Ovary (tissue), 3 donors: ENCODE measurements at regions not wholly inside any gene's neighbourhood (a gene's known extent, or its start where the extent isn't known, plus 50 kb on each side); places are given as distances from the start of the nearest gene placed in this dataset.

ENCODE experiments used
- EP300 ChIP-seq: sonication (generic); formaldehyde crosslinking; IDR thresholded peaks from one replicate; pipeline ENCODE4 v1.6.1; 2017; ENCODE audit warnings: antibody characterized with exemption
- POLR2A ChIP-seq: fragments of 450-650 bp; IDR thresholded peaks from one replicate; pipeline ENCODE4 v1.6.1; 2017; ENCODE audit warnings: antibody characterized with exemption, mild to moderate bottlenecking, moderate library complexity
- TF ChIP-seq, protein P1 (sequence below), 3 donors: fragments of 450-650 bp in 2 of 3; fragments of 200-600 bp in 1 of 3; IDR thresholded peaks; one replicate each; pipeline versions ENCODE4 v1.5.1 to v1.8.0; 2016 to 2022; ENCODE audit warnings: antibody characterized with exemption in 3 of 3, mild to moderate bottlenecking in 1 of 3
- donor health status: DM: no; HTN: no; CAD: no.

DNA sequence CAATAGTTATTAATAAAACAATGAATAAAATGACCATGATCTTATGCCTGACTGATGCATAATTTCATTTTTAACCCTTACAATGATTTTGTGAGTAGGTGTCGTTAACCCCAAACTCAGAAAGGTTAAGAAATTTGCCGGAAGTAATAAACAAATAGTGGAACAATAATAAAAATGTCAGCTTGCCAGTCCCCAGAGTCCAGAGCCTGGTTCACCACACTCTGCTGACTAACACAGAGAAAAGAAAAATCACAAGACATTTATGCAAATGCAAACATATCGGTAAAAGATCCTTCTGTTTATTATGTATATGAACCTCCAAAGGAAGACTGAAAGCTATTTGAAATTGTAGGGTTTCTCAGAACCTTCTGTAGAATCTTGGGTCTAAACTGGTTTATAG lies 563.7 kb downstream of the EFNB2 start:
- TF ChIP-seq, protein P1, sequence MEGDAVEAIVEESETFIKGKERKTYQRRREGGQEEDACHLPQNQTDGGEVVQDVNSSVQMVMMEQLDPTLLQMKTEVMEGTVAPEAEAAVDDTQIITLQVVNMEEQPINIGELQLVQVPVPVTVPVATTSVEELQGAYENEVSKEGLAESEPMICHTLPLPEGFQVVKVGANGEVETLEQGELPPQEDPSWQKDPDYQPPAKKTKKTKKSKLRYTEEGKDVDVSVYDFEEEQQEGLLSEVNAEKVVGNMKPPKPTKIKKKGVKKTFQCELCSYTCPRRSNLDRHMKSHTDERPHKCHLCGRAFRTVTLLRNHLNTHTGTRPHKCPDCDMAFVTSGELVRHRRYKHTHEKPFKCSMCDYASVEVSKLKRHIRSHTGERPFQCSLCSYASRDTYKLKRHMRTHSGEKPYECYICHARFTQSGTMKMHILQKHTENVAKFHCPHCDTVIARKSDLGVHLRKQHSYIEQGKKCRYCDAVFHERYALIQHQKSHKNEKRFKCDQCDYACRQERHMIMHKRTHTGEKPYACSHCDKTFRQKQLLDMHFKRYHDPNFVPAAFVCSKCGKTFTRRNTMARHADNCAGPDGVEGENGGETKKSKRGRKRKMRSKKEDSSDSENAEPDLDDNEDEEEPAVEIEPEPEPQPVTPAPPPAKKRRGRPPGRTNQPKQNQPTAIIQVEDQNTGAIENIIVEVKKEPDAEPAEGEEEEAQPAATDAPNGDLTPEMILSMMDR (IDR thresholded peaks at IDR 0.05) = no peak
- TF ChIP-seq POLR2A (no peak), EP300 (no peak)
